Type B pancreatic cell (in vitro differentiated cells): ENCODE measurements at regions not wholly inside any gene's neighbourhood (a gene's known extent, or its start where the extent isn't known, plus 50 kb on each side); places are given as distances from the start of the nearest gene placed in this dataset.

Experiments used
- DNase-seq: peaks from one replicate; pipeline ENCODE4 v3.0.0; 2021; ENCODE audit warnings: mixed read lengths; ENCODE audit not compliant: unreplicated experiment; ENCODE audit errors: extremely low spot score
- H3K27ac Mint-ChIP-seq: 2 replicates; pipeline ENCODE4 v1.8.0; 2021; ENCODE audit warnings: mild to moderate bottlenecking, mixed read lengths
- H3K27me3 Mint-ChIP-seq: 2 replicates; pipeline ENCODE4 v1.8.0; 2021; ENCODE audit warnings: mixed read lengths
- H3K36me3 Mint-ChIP-seq: 2 replicates; pipeline ENCODE4 v1.8.0; 2021; ENCODE audit warnings: mixed read lengths
- H3K4me1 Mint-ChIP-seq: one replicate; pipeline ENCODE4 v1.8.0; 2021; ENCODE audit warnings: mixed read lengths; ENCODE audit not compliant: unreplicated experiment
- H3K4me3 Mint-ChIP-seq: 2 replicates; pipeline ENCODE4 v1.8.0; 2021; ENCODE audit warnings: mild to moderate bottlenecking, mixed read lengths
- H3K9me3 Mint-ChIP-seq: 2 replicates; pipeline ENCODE4 v1.8.0; 2021; ENCODE audit warnings: mixed read lengths
- CTCF ChIP-seq: fragments of 200-600 bp; sonication (generic); conservative IDR thresholded peaks from 2 replicates; pipeline ENCODE4 v1.5.0; 2021; ENCODE audit warnings: antibody characterized with exemption, mild to moderate bottlenecking

GRCh38 chr6:1127597-1128288 is 184.2 kb upstream of the FOXQ1 start:
- Mint-ChIP-seq H3K9me3 (no peaks in the 10 kb centered on the region), H3K36me3 (no peaks in the 10 kb centered on the region), H3K4me1 (peaks cover 18% of the 10 kb centered on the region), H3K27me3 (no peaks in the 10 kb centered on the region), H3K27ac (no peak overlapping the region), H3K4me3 (no peak overlapping the region)
- no peak for DNase-seq
- no peak for TF ChIP-seq CTCF

GRCh38 chr6:1127129-1127528 is 184.8 kb upstream of the FOXQ1 start:
- Mint-ChIP-seq H3K4me3 (no peak overlapping the region), H3K36me3 (no peaks in the 10 kb centered on the region), H3K9me3 (no peaks in the 10 kb centered on the region), H3K27me3 (no peaks in the 10 kb centered on the region), H3K4me1 (peaks cover 14% of the 10 kb centered on the region), H3K27ac (no peak overlapping the region)
- no peak for TF ChIP-seq CTCF
- no peak for DNase-seq

- Mint-ChIP-seq H3K27ac (no peak overlapping the region), H3K4me1 (peaks cover 4% of the 10 kb centered on the region), H3K36me3 (no peaks in the 10 kb centered on the region), H3K4me3 (no peak overlapping the region), H3K27me3 (no peaks in the 10 kb centered on the region), H3K9me3 (no peaks in the 10 kb centered on the region)
- no peak for TF ChIP-seq CTCF
- DNase-seq: no peak
Measured at GRCh38 chr6:1126036-1126435, 185.9 kb upstream of the FOXQ1 start.

- no peak overlapping the region for H3K4me3 Mint-ChIP-seq
- DNase-seq: no peak
- no peaks in the 10 kb centered on the region for H3K9me3 Mint-ChIP-seq
- TF ChIP-seq CTCF: no peak
- H3K4me1 Mint-ChIP-seq: peaks cover 4% of the 10 kb centered on the region
- no peaks in the 10 kb centered on the region for H3K27me3 Mint-ChIP-seq
- no peaks in the 10 kb centered on the region for H3K36me3 Mint-ChIP-seq
- H3K27ac Mint-ChIP-seq: no peak overlapping the region
Measured at GRCh38 chr6:1125297-1125696, 186.6 kb upstream of the FOXQ1 start.

- H3K4me1 Mint-ChIP-seq: peaks cover 4% of the 10 kb centered on the region
- H3K9me3 Mint-ChIP-seq: no peaks in the 10 kb centered on the region
- no peak for TF ChIP-seq CTCF
- no peaks in the 10 kb centered on the region for H3K36me3 Mint-ChIP-seq
- no peak overlapping the region for H3K4me3 Mint-ChIP-seq
- no peaks in the 10 kb centered on the region for H3K27me3 Mint-ChIP-seq
- DNase-seq: no peak
- no peak overlapping the region for H3K27ac Mint-ChIP-seq
Measured at GRCh38 chr6:1124885-1125284, 187.0 kb upstream of the FOXQ1 start.
